IMR-90 (cell line): ENCODE measurements at regions not wholly inside any gene's neighbourhood (a gene's known extent, or its start where the extent isn't known, plus 50 kb on each side); places are given as distances from the start of the nearest gene placed in this dataset.

Experiments
- ATAC-seq: fragments of 200-7000 bp; cut with Tn5 transposase; 2 replicates; pipeline ENCODE4 v1.9.1; 2020; ENCODE audit warnings: low read depth, mild to moderate bottlenecking, moderate library complexity
- BruUV-seq: library from RNA; stranded (reverse); fragments of 400-500 nt; replicated peaks from 2 replicates; lab custom pipeline; 2021; lab: Mats Ljungman, UMichigan
- CTCF ChIA-PET: fragments of 300-600 bp; formaldehyde crosslinking; extraction: SDS; loops from one replicate; lab custom pipeline; 2021; ENCODE audit warnings: antibody characterized with exemption; lab: Yijun Ruan, JAX
- POLR2A ChIA-PET: fragments of 300-600 bp; sonication (Branson Sonifier 250); formaldehyde crosslinking; loops from one replicate; lab custom pipeline; 2022; ENCODE audit warnings: antibody characterized with exemption; ENCODE audit not compliant: unreplicated experiment; lab: Charles Lee
- DNase-seq: peaks from one replicate; pipeline ENCODE4 v3.0.0; 2013
- H2AFZ ChIP-seq: replicated peaks from 2 replicates; pipeline ENCODE3; 2013; ENCODE audit warnings: low read length, mild to moderate bottlenecking; ENCODE audit not compliant: poor library complexity
- H2AK5ac ChIP-seq: 2 replicates; pipeline ENCODE4 v1.6.1; 2013; ENCODE audit warnings: low read depth, low read length, inconsistent platforms
- H2AK9ac ChIP-seq: replicated peaks from 2 replicates; pipeline ENCODE3; 2013; ENCODE audit warnings: mild to moderate bottlenecking, low read depth, low read length, moderate library complexity; ENCODE audit not compliant: poor library complexity
- H2BK120ac ChIP-seq: 2 replicates; pipeline ENCODE4 v1.6.1; 2013; ENCODE audit warnings: low read depth, low read length, inconsistent platforms
- H2BK15ac ChIP-seq: 3 replicates; pipeline ENCODE4 v1.6.1; 2013; ENCODE audit warnings: low read depth, low read length, inconsistent platforms
- H2BK20ac ChIP-seq: 2 replicates; pipeline ENCODE4 v1.6.1; 2013; ENCODE audit warnings: low read depth, mild to moderate bottlenecking, inconsistent platforms, low read length, moderate library complexity
- H2BK5ac ChIP-seq: 2 replicates; pipeline ENCODE4 v1.6.1; 2013; ENCODE audit warnings: mild to moderate bottlenecking, low read depth, low read length, inconsistent platforms; ENCODE audit not compliant: poor library complexity, severe bottlenecking
- H3K14ac ChIP-seq: replicated peaks from 2 replicates; pipeline ENCODE4 v1.6.1; 2013; ENCODE audit warnings: low read depth, low read length, inconsistent platforms
- H3K18ac ChIP-seq: 2 replicates; pipeline ENCODE4 v1.6.1; 2013; ENCODE audit warnings: low read depth, low read length, control low read depth
- H3K23ac ChIP-seq: 2 replicates; pipeline ENCODE4 v1.6.1; 2013; ENCODE audit warnings: low read depth, low read length, inconsistent platforms
- H3K27ac ChIP-seq: 2 replicates; pipeline ENCODE4 v1.5.1; 2013; ENCODE audit warnings: mild to moderate bottlenecking, control low read depth, low read length; ENCODE audit not compliant: insufficient read depth
- H3K27me3 ChIP-seq: 2 replicates; pipeline ENCODE4 v1.6.1; 2013; ENCODE audit warnings: low read length; ENCODE audit not compliant: control insufficient read depth, insufficient read depth
- H3K36me3 ChIP-seq: 2 replicates; pipeline ENCODE4 v1.6.1; 2013; ENCODE audit warnings: low read length, mixed read lengths; ENCODE audit not compliant: control insufficient read depth, insufficient read depth
- H3K4ac ChIP-seq: 2 replicates; pipeline ENCODE4 v1.6.1; 2013; ENCODE audit warnings: low read depth, low read length, inconsistent platforms
- H3K4me1 ChIP-seq: 2 replicates; pipeline ENCODE4 v1.6.1; 2013; ENCODE audit warnings: low read length, mixed read lengths; ENCODE audit not compliant: control insufficient read depth, insufficient read depth
- H3K4me2 ChIP-seq: 2 replicates; pipeline ENCODE4 v1.6.1; 2013; ENCODE audit warnings: low read depth, mild to moderate bottlenecking, control low read depth, low read length, moderate library complexity
- H3K4me3 ChIP-seq: 2 replicates; pipeline ENCODE4 v1.5.1; 2013; ENCODE audit warnings: low read depth, mild to moderate bottlenecking, control low read depth, low read length, moderate library complexity; ENCODE audit not compliant: insufficient read depth
- H3K56ac ChIP-seq: 2 replicates; pipeline ENCODE4 v1.6.1; 2013; ENCODE audit warnings: low read length, inconsistent platforms; ENCODE audit not compliant: insufficient read depth; ENCODE audit errors: extremely low read depth
- H3K79me1 ChIP-seq, 2 experiments: 2 replicates each; pipeline ENCODE4 v1.6.1; 2013; ENCODE audit warnings: low read length in 2 of 2, inconsistent platforms in 1 of 2, low read depth in 1 of 2
- H3K9ac ChIP-seq: 2 replicates; pipeline ENCODE4 v1.6.1; 2013; ENCODE audit warnings: low read depth, low read length, control low read depth
- H3K9me1 ChIP-seq: 2 replicates; pipeline ENCODE4 v1.6.1; 2013; ENCODE audit warnings: low read length, inconsistent platforms; ENCODE audit not compliant: insufficient read depth
- H3K9me3 ChIP-seq: 2 replicates; pipeline ENCODE4 v1.6.1; 2013; ENCODE audit warnings: low read length; ENCODE audit not compliant: control insufficient read depth, insufficient read depth
- H4K20me1 ChIP-seq: 2 replicates; pipeline ENCODE4 v1.6.1; 2013; ENCODE audit warnings: low read length, inconsistent platforms; ENCODE audit not compliant: insufficient read depth
- H4K5ac ChIP-seq: 2 replicates; pipeline ENCODE4 v1.6.1; 2013; ENCODE audit warnings: mild to moderate bottlenecking, low read depth, low read length, control low read depth
- H4K8ac ChIP-seq, 2 experiments: 2 replicates each; pipeline ENCODE4 v1.6.1; 2013; ENCODE audit warnings: low read depth in 2 of 2, low read length in 2 of 2, control low read depth in 1 of 2, inconsistent platforms in 1 of 2
- H4K91ac ChIP-seq: 2 replicates; pipeline ENCODE4 v1.6.1; 2013; ENCODE audit warnings: low read depth, low read length, inconsistent platforms; ENCODE audit not compliant: insufficient read depth
- MAFK ChIP-seq: IDR thresholded peaks from 2 replicates; pipeline ENCODE4 v1.6.1; 2012; ENCODE audit warnings: low read depth, low read length, improper control_type of control experiment
- MAZ ChIP-seq: IDR thresholded peaks from 2 replicates; pipeline ENCODE4 v1.6.1; 2012; ENCODE audit warnings: low read depth, mild to moderate bottlenecking, low read length, improper control_type of control experiment, moderate library complexity, borderline replicate concordance
- NFE2L2 ChIP-seq: fragments of 150-350 bp; IDR thresholded peaks from 2 replicates; pipeline ENCODE4 v1.6.1; 2016; ENCODE audit warnings: low read depth, mild to moderate bottlenecking, low read length
- RAD21 ChIP-seq: IDR thresholded peaks from 2 replicates; pipeline ENCODE4 v1.6.1; 2012; ENCODE audit warnings: low read length, improper control_type of control experiment
- RCOR1 ChIP-seq: IDR thresholded peaks from 2 replicates; pipeline ENCODE4 v1.6.1; 2012; ENCODE audit warnings: mild to moderate bottlenecking, low read length, improper control_type of control experiment; ENCODE audit not compliant: insufficient replicate concordance
- RFX5 ChIP-seq: IDR thresholded peaks from 2 replicates; pipeline ENCODE4 v1.8.0; 2012; ENCODE audit warnings: low read depth, mild to moderate bottlenecking, low read length, moderate library complexity
- USF2 ChIP-seq: fragments of 150-350 bp; IDR thresholded peaks from 2 replicates; pipeline ENCODE4 v1.6.1; 2017; ENCODE audit warnings: mild to moderate bottlenecking, antibody characterized with exemption, low read length, low read depth
- WGBS, 2 experiments: methylation state at CpG; one replicate each; pipeline versions ENCODE4 v1.1.5 to v1.1.7; 2013; ENCODE audit warnings: missing lambda C conversion rate in 2 of 2; ENCODE audit not compliant: insufficient read length in 1 of 2; ENCODE audit errors: extremely low coverage in 2 of 2; 5-methylcytosine and 5-hydroxymethylcytosine counted together
- dilution Hi-C: fragments of 300-500 bp; cut with HindIII; formaldehyde crosslinking; loops from one replicate; pipeline ENCODE4 v1.14.3; 2018; ENCODE audit warnings: low sequenced_read_pairs; ENCODE audit not compliant: unreplicated experiment
- in situ Hi-C: fragments of 300-500 bp; cut with MboI; formaldehyde crosslinking; loops from 3 replicates; pipeline ENCODE4 v1.14.3; 2019; ENCODE audit warnings: low sequenced_read_pairs, inconsistent platforms, mixed read lengths
- intact Hi-C: fragments of 100-400 bp; cut with micrococcal nuclease; formaldehyde crosslinking; loops from 2 replicates; pipeline ENCODE4 v1.10.0; 2022
- TF ChIP-seq, protein P1 (sequence below): conservative IDR thresholded peaks from 2 replicates; pipeline ENCODE4 v1.5.1; 2012; ENCODE audit warnings: mild to moderate bottlenecking, low read depth, low read length, improper control_type of control experiment
- TF ChIP-seq, protein P2 (sequence below): fragments of 150-350 bp; IDR thresholded peaks from 2 replicates; pipeline ENCODE4 v1.6.1; 2016; ENCODE audit warnings: low read depth, mild to moderate bottlenecking, low read length, moderate library complexity, borderline replicate concordance

- ChIA-PET POLR2A (no interaction called here), CTCF (no interaction called here)
- H3K56ac ChIP-seq, result no peak overlapping the region
- no peaks in the 10 kb centered on the region for H3K36me3 ChIP-seq
- no peaks in the 10 kb centered on the region for H4K20me1 ChIP-seq
- H3K4me3 ChIP-seq, result no peak overlapping the region
- intact Hi-C loops (no loop called here), dilution Hi-C loops (no loop called here), in situ Hi-C loops (no loop called here)
- no peak overlapping the region for H3K27ac ChIP-seq
- H3K23ac ChIP-seq, result no peak overlapping the region
- 100% methylated on average over 4 of the region's 17 CpGs; no CpG with 5 or more reads in 1 of the 2 experiments for WGBS, 2 experiments
- H3K4me1 ChIP-seq, result no peaks in the 10 kb centered on the region
- no peak overlapping the region for H4K5ac ChIP-seq
- H3K18ac ChIP-seq, result no peak overlapping the region
- no peak overlapping the region for H2BK20ac ChIP-seq
- no peak overlapping the region for H3K14ac ChIP-seq
- no peak overlapping the region for H2AK5ac ChIP-seq
- H3K27me3 ChIP-seq, result no peaks in the 10 kb centered on the region
- no TSS peak for BruUV-seq
- no peak overlapping the region for H3K4me2 ChIP-seq
- no peak overlapping the region for H3K9ac ChIP-seq
- H3K9me1 ChIP-seq, result peaks cover under 1% of the 10 kb centered on the region; the same call in 1 of the 2 replicates
- ATAC-seq, result no peak
- H2AFZ ChIP-seq, result peak overlapping the region; percentile 10
- H2BK120ac ChIP-seq, result no peak overlapping the region
- H3K4ac ChIP-seq, result no peak overlapping the region
- no peaks in the 10 kb centered on the region for H3K79me1 ChIP-seq
- H2BK15ac ChIP-seq, result no peak overlapping the region
- H2AK9ac ChIP-seq, result no peak overlapping the region
- H3K9me3 ChIP-seq, result peaks cover 5% of the 10 kb centered on the region
- no peak overlapping the region for H4K91ac ChIP-seq
- no peak overlapping the region for H4K8ac ChIP-seq
- no peak overlapping the region for H2BK5ac ChIP-seq
- no peak for DNase-seq
- TF ChIP-seq, protein P1, sequence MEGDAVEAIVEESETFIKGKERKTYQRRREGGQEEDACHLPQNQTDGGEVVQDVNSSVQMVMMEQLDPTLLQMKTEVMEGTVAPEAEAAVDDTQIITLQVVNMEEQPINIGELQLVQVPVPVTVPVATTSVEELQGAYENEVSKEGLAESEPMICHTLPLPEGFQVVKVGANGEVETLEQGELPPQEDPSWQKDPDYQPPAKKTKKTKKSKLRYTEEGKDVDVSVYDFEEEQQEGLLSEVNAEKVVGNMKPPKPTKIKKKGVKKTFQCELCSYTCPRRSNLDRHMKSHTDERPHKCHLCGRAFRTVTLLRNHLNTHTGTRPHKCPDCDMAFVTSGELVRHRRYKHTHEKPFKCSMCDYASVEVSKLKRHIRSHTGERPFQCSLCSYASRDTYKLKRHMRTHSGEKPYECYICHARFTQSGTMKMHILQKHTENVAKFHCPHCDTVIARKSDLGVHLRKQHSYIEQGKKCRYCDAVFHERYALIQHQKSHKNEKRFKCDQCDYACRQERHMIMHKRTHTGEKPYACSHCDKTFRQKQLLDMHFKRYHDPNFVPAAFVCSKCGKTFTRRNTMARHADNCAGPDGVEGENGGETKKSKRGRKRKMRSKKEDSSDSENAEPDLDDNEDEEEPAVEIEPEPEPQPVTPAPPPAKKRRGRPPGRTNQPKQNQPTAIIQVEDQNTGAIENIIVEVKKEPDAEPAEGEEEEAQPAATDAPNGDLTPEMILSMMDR, result no peak
- TF ChIP-seq RFX5 (no peak), RCOR1 (no peak), MAFK (no peak), MAZ (no peak), USF2 (peak; percentile 27; the same call in 1 of the 2 replicates), RAD21 (no peak), NFE2L2 (no peak)
- TF ChIP-seq, protein P2, sequence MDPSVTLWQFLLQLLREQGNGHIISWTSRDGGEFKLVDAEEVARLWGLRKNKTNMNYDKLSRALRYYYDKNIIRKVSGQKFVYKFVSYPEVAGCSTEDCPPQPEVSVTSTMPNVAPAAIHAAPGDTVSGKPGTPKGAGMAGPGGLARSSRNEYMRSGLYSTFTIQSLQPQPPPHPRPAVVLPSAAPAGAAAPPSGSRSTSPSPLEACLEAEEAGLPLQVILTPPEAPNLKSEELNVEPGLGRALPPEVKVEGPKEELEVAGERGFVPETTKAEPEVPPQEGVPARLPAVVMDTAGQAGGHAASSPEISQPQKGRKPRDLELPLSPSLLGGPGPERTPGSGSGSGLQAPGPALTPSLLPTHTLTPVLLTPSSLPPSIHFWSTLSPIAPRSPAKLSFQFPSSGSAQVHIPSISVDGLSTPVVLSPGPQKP, result no peak
These were observed 133.5 kb downstream of the SEC14L1 start for GRCh38 chr17:77274096-77274845.
